ENCODE measurements at regions not wholly inside any gene's neighbourhood (a gene's known extent, or its start where the extent isn't known, plus 50 kb on each side); places are given as distances from the start of the nearest gene placed in this dataset.
"Not testable (repeated sequence)": the region's sequence is repeated elsewhere in the genome, so short reads cannot be mapped to it uniquely, and the experiment has no call there.

GRCh38 chr6:111925296-111925695 is 52.0 kb upstream of the FYN start:
- DNase-seq, result no peak

DNA sequence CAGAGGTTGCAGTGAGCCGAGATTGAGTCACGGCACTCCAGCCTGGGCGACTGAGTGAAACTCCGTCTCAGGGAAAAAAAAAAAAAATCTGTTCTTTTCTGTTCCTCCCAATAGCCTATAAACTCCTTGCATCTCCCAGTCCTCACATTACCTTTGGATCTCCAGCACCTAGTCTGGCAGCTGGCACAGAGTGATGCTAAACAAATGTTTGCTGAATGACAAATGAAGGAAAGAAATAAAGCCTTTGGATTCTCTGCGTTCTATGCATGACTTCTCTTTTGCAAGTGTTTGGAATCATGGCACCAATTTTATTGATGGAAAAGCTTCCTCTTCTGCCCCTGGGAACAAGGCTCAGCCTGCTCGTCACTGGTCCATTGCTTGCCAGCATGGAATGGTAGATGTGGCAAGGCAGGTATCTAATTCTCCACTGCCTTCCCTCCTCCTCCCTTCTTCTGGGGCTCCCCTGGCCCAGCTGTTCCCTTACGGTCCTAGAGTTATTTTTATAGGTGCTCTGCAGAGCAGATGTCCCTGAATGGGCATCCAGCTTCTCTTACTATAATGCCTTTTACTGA is 53.6 kb upstream of the FYN start:
- no peak for DNase-seq

DNA sequence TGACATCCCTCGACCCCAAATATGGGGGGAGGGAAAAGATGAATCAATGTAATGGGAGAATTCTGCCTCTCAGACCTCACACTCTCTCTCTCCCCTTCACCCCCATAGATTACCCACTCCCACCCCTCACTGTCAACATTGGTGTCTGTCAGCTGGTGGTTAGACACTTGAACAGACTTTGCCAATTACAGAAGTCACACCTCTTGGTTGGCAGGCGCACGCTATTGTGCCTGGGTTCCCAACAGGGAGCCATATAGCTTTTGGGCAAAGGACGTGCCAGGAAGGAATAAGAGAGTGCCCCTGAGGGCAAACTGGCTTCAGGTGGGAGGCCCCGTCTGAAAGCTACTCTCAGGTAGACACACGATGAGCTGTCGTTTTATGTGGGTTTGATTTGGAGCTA is 54.1 kb upstream of the FYN start:
- no peak for DNase-seq

DNA sequence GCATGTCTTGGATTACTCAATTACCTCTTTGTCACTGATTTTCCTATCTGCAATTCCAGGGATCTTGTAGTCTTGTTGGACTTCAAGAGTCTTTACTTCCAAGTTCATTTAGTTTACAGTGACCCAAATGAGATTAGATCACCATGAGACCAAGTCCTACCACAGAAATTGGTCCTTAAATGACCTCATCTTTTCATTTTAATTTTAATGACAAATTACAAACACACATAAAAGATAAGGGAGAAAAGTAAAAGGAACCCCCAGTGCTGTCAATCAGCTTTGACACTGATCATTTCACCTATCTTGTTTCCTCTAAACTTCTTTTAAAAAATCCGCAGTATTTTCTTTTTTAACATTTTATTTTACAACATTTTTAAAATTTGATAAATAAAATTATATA is 54.9 kb upstream of the FYN start:
- no peak for DNase-seq

GRCh38 chr6:111934611-111935010 is 61.4 kb upstream of the FYN start:
- not testable (repeated sequence) for DNase-seq

GRCh38 chr6:111936718-111937117 is 63.5 kb upstream of the FYN start:
- no peak for DNase-seq

- no peak for DNase-seq
Measured at GRCh38 chr6:111938710-111939109, 65.5 kb upstream of the FYN start.

DNA sequence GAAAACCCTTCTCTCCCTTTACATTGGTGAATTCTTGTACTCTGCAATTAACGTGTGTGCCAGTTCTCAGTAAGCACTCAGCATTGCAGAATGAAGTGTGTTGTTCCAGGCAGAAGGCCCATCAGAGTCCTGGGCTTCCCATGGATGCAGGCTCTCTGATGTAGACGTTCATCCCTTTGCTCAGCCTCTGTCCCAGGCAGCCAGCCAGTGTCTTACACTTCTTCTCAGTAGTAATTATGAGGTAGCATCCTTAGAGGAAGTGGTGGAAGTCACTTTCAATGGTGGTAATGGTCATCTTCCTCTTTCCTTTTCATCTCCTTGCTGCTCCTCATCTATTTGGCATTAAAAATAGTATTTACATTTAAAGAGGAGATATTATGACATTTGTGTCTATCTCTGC is 66.7 kb upstream of the FYN start:
- DNase-seq, result no peak

DNA sequence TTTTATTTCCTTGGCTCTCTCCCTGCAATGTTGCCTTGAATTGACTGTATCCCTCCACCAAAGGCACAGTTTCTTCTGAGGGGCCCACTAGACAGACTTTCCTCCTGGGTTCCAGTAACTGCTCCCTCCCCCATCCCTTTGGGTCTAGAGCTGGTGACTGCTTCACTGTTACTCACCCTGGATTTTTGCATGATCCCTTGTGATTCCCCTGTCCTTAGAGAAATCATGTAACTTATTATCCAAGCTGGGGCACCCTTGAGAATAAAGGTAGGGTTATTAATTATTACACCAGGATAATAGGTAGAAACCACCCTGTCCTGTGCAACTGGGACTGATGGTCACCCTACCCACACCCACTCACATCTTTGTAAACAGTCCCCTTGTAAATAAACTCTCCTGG is 67.5 kb upstream of the FYN start:
- no peak for DNase-seq

DNA sequence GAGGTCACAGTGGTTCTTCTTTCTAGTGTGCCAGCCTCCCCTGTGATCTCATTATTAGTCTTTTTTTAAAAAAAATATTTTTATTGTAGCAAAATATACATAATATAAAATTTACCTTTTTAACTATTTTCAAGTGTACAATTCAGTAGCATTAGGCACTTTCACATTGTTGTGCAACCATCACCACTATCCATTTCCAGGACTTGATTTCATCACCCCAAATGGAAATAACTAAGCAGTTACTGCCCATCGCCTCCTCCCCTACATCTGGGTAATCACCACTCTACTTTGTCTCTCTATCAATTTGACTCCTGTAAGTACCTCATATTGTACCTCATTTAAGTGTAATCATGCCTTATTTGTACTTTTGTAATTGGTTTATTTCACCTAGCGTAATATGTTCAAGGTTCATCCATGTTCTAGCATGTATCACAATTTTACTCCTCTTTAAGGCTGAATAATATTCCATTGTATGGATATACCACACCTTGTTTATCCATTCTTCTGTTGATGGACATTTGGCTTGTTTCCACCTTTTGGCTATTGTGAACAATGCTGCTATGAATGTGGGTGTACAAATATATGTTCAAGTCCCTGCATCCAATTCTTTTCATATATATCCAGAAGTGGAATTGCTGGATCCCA is 68.6 kb upstream of the FYN start:
- DNase-seq, result no peak

- DNase-seq, result no peak
Measured at GRCh38 chr6:111942561-111942960, 69.3 kb upstream of the FYN start.

DNA sequence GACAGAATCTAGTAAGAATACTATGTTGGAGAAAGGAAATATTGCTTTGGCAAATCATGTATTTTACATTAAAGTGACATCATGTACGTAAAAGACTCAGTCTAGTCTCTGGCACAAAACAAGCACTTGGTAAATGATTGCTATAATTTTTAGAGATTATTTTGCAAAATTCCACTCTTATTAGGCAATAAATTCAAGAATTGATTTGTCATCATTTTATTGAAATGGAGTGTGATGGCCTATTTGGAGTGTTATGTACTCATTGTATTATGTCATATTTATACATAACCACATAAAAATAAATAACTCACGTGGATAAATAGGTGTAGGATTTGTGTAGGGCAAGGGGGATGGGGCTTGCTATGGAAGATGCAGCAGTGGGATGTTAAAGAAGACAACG is 70.0 kb upstream of the FYN start:
- DNase-seq, result no peak

GRCh38 chr6:111943726-111944125 is 70.5 kb upstream of the FYN start:
- DNase-seq, result no peak

DNA sequence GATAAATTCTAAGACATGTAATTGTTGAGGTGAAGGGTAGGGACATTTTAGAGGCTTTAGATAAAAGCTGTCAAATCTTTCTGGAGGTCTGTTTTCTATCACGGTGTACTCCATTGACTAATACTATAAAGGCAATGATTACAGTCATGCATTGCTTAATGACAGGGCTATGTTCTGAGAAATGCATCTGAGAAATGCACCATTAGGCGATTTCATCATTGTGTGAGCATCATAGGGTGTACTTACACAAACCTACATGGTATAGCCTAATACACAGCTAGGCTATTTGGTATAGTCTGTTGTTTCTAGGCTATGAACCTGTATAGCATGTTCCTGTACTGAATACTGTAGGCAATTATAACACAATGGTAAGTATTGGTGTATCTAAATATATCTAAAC is 71.3 kb upstream of the FYN start:
- no peak for DNase-seq

DNA sequence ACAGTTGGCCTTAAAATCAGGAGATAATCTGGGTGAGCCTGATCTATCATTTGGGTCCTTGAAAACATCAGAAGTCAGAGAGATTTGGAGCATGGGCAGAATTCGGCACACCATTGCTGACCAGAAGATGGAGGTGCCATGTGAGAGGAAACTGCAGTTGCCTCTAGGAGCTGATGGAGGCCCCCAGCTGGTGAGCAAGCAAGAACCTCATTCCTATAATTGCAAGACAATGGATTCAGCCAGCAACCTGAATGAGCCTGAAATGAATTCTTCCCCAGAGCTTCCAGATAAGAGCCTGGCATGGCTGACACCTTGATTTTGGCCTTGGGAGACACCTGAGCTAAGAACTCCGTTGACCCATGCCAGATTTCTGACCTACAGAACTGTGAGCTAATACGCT is 76.3 kb upstream of the FYN start:
- DNase-seq, result no peak

- DNase-seq, result not testable (repeated sequence)
Measured at GRCh38 chr6:111949984-111950383, 76.7 kb upstream of the FYN start.

DNA sequence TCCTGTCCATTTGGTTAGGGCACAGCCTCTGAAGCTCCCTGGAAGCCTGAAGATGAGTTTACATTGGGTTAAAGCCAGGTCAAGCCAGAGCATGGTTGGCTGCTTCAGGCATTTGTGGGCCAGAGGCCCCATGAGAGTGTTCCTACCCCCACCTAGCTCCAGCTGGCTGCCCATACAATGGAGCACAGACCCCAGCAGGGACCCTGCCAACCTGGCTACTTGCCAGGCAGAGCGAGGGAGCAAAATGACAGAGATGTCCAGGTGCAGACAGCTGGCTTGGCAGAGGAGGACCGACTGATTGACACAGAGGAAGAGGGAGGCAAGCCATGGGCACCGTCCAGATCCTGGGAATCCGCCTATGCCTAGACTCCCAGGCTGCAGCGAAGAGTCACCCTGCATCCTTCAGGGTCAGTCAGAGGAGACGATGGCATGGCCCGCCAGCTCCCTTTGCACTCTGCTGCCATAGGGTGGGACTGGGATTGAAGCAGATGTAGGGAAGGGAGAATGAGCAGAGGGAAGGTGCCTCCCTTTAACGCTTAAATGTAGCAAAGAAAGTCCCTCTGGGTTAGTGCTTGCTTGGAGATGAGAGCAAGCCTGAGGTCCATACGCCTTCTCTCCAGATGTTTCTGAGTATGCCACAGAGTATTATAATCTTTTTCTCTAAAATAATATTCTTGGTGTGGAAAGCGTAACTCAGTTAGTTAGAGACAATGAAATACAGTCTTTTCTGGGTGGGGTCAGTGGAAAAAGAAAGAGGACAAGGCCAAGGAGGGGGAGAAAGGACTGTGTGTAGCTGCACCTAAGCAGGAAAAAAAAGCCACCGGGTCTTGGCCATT is 77.6 kb upstream of the FYN start:
- DNase-seq, result no peak

DNA sequence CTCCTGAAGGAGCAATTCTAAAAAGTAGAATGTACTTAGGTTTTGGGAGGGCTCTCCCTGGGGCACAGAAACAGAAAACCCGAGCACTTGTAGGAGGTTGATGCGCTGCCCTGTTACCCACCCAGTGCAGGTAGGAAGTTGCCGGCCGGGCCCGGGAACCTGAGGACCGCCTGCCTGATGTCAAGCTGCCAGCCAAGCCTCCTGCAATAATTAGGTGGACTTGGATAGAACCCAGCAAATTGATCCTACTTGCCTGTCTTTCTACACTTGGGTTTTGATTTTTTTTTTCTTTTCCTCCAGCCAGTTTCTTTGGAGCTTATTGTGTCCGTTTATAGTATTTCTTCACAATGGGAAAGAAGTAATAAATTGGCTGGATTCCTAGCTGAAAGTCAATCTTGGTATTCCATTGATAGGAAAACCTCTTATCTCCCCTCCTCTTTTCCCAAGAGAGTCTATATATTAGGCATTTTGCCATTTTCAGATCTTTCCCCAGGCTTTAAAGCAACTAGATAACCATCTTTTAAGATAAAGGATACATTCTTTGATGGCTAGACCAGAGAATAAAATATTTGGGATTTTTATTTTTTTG is 78.3 kb upstream of the FYN start:
- no peak for DNase-seq

GRCh38 chr6:111952274-111952673 is 79.0 kb upstream of the FYN start:
- no peak for DNase-seq

DNA sequence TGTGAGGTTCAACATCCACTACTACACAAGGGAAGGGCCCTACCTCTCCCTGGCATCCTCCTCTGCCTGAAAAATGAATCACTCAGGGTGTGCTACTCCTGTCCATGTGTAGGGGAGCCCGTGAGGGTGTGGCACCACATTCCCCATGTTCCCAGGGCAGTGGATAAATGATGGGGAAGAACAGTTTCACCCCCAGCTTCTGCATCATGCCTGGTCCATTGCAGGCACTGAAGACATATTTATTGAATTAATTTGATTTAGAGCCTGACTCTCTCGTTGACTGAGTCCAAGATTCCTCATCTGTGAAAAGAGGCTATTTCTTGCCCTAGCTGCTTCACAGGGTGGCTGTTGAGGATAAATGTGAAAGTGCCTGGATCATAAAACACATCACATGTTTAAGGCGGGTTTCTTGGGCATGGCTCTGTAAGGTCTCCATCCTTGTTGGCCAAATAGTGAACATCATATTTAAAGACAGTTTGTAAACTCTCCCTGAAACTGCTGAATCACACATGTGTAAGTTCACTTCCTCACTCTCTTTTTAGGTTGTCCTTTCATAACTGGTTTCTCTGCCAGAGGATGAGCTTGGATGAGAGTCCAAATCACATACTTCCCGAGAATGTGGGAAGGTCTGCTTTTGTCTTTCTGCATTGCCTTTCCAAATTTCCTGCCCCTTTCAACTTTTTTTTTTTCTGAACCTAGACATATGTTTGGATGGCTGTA is 79.7 kb upstream of the FYN start:
- no peak for DNase-seq

GRCh38 chr6:111956098-111956497 is 82.8 kb upstream of the FYN start:
- no peak for DNase-seq

GRCh38 chr6:111957623-111958315 is 84.5 kb upstream of the FYN start:
- no peak for DNase-seq

DNA sequence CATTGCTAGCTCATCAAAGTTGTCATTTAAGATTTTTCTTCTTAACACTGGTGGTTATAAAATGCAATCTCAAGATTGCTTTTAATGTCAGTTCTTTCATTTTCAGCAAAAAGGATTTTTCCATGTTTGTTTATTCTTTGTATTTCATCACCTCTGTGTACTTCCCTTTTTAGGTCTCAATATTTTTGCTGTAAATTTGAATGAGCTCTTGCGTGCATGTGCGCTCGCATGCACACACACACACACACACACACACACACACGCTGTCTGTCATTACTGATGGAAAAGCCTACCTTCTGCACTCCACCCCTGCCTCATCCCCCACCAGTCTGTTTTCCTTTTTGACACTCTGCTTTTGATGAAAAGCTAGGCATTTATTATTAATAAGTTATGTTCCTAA is 85.3 kb upstream of the FYN start:
- no peak for DNase-seq

Data from activated CD4-positive, alpha-beta T cell treated with anti-CD3 and anti-CD28 coated beads for 1 hour (primary cell).